NCI-H128 (cell line): ENCODE measurements at regions not wholly inside any gene's neighbourhood (a gene's known extent, or its start where the extent isn't known, plus 50 kb on each side); places are given as distances from the start of the nearest gene placed in this dataset.

Source experiments
- DNase-seq: peaks from one replicate; lab custom pipeline; 2025; ENCODE audit not compliant: unreplicated experiment; lab: John Stamatoyannopoulos, UW

DNA sequence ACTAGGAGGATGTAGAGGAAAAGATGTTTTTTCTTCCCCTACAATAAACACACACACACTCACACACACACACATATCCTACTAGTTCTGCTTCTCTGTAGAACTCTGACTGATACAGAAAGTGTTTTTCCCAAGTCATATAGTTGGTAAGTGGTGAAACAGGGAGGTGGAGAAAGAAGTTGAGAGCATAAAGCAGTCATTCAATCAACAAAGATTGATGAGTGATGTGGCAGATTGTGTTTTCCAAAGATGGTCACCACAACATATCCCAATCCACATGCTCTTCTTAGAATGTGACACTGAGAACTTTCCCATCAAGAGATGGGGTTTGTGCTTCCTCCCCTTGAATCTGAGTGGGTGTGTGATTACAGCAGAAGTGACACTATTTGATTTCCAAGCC lies 123.4 kb upstream of the ATP6AP2 start:
- DNase-seq = no peak

DNA sequence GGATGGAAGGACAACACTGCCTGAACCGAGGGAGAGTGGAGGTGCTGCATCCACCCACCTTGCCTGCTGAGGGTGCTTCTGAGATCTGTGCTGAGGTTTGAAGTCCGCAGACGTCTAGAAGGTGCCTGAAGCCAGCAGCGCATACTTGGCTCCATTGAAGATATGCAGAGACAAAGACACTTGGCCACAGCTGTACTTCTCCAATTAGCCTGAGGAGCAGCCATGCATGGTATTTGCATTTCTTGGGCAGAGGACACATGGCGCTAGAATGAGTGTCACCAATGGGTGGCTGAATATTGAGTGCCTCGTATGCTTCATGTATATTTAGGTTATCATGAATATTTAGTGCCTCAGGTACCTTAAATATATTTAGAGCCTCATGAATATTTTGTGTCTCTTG lies 128.7 kb upstream of the ATP6AP2 start:
- no peak for DNase-seq

DNA sequence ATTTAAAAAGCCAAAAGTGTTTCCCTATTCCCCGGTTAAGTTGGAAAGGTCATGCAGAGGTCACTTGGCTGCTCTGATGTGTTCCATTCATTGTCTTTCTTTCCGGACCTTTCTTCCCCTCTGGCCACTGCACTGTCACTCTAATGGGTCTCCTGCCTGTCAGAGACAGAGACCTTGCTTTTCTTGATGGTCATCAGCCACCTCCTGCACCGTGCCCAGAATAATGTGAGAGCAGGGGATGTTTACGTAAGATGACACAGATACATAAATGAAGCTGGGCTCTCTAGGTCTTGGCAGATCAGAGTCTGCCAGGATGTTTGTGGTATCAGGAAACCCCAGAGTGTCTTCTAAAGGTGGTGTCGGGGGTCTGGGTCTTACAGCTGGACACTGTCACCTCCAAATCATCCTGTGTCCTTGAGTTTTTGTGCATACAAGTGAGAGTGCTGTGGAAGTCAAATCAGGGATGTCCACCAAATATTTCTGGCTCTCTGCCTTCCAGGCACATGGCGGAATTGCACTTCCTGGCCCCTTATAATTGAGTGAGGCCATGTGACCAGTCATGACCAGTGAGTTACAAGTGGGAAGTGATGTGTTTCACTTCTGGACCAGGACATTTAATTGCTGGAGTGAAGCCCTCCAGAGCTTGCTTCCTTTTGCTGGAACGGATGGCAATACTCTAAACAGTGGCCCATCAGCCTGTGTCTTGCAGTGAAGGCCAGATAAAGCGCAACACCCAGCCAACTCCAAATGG lies 130.6 kb upstream of the ATP6AP2 start:
- DNase-seq = no peak

DNA sequence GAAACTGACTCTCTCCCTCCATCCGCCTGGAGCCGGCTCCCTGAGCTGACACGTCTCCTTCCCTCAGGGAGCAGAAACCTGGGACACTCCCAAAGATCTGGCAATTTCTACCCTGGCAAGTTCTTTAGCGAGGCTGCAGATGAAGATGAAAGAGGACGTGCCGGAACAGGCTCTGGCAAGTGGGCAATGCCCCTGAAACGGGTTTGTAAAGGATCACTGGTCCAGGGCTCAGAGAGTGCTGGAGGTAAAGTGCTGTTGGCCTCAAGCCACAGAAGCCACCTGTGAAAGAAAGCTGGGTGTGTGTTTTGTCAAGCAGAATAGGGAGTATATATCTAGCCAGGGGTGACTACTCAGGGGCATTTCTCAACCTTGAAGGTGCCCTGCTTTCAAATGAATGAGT lies 131.4 kb upstream of the ATP6AP2 start:
- DNase-seq = no peak

DNA sequence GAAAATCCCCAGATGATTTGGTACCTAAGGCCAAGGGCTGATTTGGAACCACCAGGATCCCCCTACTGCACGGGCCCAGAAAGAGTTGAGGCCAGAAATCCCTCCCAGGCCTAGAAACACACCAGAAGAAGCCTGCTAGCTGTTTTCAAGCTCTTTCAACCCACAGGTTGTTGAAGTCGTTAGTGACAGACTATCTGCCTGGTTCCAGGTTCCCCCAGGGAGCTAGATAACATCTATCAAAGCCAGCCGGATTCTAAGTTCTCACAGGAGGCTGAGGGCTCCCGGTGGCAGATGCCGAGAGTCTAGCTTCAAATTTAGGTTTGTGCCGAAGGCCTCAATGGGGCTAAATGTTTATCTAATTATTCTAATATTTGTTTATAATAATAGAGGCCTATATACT lies 132.0 kb upstream of the ATP6AP2 start:
- DNase-seq = no peak

DNA sequence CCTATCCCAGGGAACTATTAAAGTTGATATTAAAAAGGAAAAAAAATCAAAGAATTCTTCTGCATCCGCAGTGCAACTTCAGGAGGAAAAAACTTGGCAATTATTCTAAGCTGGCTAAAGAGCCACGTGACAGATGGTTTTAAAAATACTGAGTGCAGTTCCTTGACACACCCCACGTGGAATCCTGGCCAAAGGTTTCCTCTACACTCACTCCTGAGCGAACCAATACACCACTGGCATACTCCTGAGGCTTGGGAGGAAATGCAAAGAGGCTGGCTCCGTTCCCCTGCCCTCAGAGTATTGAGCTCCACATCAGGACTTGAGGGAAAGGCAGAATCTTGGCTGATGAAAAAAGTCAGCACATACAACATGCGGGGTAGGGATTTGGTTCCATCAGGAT lies 133.8 kb upstream of the ATP6AP2 start:
- DNase-seq = no peak

DNA sequence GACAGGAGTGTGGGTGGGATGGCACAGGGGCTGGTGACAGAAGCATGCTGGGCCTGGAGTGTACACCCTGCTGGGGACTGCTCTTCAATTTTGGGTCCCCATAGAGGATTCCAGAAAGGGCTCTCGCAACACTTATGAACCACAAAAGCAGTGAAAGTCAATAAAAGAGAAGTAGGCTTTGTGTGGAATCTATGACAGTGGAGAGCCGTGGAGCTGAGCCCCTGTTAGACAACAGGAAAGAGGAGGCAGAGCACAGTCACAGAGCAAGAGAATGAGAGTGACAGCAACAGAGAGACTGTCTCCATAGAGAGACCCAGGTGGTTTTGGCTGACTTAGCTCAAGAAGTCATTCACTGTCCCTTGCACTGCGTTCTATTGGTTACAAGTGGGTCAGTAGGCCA lies 135.1 kb upstream of the ATP6AP2 start:
- no peak for DNase-seq

DNA sequence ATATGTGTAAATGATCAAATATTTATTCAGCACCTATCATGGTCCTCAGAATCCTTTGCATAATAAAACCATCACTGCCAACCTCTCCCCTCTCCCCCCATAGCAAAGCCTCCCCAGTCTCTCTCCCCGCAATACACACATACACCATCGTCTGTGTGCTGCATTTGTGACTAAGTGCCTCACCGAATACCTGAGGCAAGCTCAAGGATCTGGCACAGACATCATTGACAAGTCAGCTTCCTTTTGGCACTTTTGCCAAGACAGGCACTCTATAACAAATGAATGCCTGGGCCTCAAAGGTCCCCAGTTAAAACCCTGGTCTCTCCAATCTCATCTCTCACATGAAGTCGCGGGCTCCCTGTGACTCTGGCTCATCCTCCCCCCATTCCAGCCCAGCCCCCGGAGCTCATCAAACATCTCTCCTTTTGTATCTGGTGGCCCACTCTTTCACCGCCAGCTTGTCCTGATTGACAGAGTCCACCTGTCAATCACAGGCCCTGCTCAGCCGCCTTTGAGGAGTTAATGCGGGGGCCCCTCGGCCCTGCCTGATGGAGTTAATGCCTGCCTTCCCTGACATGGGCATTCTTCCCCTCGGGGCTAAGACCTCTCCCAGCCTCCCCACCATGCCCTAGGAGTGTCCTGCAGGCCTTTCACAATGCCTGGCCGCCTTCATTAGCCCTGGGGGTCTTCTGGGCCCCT lies 135.8 kb upstream of the ATP6AP2 start:
- no peak for DNase-seq

DNA sequence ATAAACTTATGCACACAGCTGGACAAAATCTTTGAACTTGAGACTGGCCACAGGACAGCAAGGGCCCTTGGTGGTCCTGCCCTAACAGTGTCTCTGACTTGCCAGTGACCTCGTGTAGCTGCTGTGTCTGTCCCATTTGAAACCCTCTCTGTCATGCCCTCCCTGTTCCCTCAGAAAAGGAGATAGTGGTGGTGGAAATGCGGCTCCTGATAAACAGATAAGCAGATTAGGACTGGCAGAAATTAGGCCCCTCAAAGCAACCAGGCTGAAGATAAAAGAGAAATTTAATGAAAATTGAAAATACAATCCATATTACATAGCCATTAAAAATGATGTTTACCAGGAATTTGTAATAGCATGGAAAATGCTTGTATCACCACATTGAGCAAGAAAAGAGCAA lies 136.6 kb upstream of the ATP6AP2 start:
- DNase-seq = no peak

DNA sequence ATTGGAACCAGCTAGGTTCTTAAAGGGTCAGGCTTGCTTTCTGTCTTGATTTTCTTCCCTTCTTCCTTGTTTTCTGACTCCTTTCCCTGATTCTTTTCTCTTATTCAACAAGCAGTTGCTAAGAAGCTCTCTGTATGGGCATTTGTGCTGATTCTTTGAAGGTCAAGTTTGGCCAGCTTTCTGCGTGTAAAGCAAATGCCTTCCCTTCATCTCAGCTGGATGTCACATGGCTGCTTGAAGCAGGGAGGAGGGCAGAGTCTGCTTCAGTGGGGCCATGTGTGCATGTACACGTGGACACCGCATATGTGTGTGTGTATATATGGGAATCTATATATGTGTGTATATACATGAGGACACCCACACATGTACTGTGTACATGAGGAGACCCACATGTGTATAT lies 139.9 kb upstream of the ATP6AP2 start:
- no peak for DNase-seq

DNA sequence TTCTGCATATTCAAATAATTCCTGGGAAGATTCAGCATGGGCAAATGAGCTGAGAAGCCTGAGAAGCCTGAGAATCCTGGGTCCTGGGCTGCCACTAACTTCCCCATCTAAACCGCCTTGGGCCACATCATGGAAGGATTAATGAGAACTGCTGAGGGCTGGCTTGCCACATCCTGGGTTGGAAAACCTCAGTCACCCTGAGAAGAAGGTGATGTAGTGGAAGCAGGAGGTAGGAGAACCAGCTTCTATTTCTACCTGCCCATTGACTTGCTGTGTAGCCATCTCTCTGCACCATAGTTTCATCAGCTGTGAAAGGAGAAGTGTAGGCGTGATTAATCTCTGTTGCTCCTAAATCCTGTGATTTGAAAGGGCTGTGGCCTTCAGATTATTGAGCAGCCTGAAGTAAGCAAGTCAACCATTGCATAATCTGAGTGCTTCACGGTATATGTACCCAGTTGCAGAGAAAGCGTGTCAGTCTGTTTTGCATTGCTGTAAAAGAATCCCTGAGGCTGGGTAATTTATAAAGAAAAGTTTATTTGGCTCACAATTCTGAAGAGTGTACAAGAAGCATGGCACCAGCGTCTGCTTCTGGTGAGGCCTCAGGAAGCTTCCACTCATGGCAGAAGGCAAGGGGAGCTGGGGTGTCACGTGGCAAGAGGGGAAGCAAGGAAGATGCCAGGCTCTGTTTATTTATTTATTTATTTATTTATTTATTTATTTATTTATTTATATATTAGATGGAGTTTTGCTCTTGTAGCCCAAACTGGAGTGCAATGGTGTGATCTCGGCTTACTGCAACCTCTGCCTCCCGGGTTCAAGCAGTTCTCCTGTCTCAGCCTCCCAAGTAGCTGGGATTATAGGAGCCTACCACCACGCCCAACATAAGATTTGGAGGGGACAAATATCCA lies 140.9 kb upstream of the ATP6AP2 start:
- no peak for DNase-seq

DNA sequence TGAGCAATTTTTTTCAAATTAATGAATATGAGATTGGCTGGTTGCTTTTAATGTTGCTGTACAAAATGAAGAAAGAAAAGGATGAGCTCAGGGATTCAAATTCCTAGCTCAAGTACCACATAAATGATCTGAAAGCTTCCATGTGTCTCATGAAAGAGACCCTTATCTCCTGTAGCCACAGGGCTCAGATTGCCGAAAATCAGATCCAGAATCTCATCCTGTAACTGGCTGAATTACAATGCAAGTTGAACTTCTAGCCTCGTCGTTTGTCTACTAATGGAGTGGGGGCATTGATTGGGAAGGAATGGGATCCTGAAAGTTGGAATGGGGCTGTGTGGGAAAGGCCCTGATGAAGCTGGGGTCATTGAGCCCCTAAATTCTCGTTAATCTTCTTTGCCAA lies 143.4 kb upstream of the ATP6AP2 start:
- DNase-seq = no peak

DNA sequence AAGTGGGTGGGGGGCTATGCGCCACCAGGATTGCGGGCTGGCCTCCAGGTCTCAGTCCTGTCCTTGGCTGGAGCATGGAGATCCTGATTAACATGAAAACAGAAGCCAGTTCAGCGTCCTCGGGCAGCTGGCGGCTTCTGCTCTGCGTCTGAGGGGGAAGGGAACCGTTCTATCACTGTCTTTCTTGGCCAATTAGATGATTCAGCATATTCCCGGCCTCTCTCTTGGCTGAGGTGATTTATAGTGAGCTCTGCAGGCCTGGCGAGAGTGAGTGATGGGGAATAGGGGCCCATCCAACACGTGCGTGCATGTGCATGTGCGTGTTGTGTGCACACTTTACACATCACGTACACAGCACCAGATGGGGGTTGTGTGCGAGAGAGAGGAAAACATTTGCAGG lies 145.8 kb upstream of the ATP6AP2 start:
- no peak for DNase-seq

DNA sequence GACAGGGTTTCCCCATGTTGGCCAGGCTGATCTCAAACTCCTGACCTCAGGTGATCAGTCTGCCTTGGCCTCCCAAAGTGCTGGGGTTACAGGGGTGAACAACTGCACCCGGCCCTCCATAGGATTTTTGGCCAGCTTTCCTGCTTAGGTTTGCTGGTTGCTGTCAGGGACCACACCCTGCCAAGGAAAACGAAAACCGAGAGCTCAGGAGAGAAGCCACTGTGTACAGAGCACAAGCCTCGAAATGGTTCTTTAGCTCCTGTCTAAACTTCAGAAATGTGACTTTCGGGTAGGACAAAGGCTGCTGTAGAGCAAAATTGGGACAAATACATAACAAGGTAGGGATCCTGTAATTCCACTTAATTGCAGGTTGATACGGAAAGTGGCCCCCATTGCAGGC lies 146.3 kb upstream of the ATP6AP2 start:
- no peak for DNase-seq

DNA sequence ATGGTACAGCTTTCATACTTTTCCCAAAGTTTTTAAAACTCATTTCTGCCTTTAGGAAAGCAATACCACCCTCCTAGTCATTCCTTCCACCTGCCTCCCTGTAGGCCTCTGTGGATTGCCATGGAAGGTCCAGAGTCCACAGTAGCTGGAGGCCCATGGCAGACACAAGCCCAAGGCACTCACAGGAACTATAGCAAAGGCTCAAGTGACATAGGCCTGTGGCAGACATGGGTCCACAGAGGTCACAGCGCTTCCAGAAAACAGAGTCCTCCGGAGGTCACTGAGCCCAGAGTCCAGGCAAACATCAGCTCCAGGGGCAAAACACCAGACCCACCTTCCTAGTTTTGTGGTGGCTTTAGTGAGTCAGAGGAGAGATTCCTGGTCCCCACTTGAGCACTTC lies 147.6 kb upstream of the ATP6AP2 start:
- no peak for DNase-seq

DNA sequence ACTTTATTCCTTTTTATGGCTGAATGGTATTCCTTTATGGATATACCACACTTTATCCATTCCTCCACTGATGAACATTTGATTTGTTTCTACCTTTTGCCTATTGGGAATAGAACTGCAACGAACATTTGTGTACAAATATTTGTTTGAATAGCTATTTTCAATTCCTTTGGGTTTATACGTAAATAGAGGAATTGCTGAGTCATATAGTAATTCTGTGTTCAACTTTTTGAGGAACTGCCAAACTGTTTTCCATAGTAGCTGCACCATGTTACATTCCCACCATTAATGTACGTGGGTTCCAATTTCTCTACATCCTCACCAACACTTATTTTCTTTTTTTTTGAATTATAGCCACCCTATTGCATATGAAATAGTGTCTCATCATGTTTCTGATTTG lies 156.5 kb upstream of the ATP6AP2 start:
- DNase-seq = no peak

DNA sequence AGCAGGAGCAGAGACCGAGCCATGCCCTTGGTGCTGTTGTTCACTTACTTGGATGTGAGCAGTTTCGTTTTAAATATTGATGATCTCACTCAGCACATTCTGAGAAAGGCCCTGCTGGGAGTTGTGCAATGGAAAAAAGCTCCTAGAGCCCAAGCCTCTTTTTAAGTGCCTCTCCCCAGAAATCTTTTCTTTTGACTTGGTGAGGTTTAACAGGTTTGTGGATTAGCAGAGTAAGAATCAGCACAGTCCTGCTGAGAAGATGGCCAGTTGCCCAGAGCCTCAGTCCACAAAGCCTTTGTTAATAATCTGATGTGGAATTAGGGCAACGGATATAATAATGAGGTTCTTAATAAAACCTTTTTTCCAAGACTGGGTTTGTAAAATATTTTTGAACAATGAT lies 157.5 kb upstream of the ATP6AP2 start:
- DNase-seq = no peak

DNA sequence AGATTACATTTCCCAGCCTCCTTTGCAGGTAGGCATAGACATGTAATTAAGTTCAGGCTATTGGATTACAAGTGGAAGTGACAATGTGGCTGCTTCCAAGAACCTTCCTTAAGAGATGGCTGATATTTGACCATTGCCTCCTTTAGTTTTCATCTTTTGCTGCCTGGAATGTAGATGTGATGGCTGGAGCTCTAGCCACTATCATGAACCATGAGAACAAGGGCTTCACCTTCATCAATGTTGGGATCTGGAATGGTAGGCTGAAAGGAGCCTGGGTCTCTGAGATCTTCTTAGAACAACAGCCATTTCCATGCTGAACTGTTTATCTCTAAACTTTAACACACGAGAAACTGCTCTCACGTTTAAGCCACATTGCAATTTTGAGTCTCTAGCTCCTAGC lies 158.7 kb upstream of the ATP6AP2 start:
- no peak for DNase-seq

DNA sequence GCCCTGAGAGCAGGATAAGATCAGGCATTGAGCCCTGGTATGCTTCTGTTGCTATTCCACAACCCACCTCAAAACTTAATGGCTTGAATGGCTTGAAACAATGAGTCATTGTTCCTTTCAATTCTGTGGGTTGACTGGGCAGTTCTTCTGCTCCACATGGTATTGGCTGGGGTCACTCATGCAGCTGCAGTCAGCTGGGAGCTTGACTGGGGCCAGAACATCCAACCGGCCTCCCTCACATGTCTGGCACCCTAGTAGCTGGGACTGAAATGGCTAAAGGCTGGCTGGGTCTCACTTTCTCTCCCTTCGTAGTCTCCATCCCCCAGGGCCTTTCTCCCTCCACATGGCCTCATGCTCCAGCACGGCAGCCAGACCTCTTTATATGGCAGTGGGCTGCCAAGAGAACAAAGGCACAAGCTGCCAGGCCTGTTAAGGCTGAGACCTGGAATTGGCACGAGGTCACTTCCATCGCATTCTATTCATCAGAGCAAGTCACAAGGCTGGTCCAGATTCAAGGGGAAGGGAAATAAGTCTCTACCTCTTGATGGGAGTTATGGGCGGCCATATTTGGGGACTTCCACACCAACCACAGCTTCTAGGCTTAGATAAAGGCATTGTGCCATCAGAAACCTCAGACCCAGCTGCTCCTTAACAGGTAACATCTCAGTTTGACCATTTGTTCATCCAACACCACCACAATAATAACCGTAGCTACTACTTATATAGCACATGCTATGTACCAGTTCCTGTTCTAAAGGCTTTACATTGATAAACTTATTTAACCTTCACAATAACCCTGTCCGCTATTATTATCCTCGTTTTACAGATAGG lies 159.7 kb upstream of the ATP6AP2 start:
- DNase-seq = no peak

DNA sequence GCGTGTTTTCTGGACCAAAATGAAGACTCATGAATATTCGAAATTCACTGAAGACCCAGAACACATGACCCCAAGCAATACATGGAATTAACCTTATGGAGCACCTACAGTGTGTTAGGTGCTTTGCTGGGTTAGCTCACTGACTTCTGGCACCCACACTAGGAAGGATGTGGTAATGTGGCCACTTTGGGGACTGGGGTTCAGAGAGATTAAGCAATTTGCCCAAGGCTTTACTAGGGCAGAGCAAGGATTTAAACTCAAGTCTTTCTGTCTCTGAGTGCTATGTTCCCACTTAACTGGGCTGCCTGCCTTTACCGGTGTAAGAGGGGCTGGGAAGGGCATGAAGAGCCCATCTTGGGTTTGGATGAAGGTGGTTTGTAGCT lies 162.0 kb upstream of the ATP6AP2 start:
- DNase-seq = no peak
